Mucosa of descending colon (tissue), 3 donors: ENCODE measurements at regions not wholly inside any gene's neighbourhood (a gene's known extent, or its start where the extent isn't known, plus 50 kb on each side); places are given as distances from the start of the nearest gene placed in this dataset.
"Not testable (repeated sequence)": the region's sequence is repeated elsewhere in the genome, so short reads cannot be mapped to it uniquely, and the experiment has no call there.

ENCODE experiments used
- ATAC-seq: fragments of 200-7000 bp; cut with Tn5 transposase; one replicate; pipeline ENCODE4 v1.9.1; 2020; ENCODE audit warnings: mild to moderate bottlenecking, moderate library complexity
- DNase-seq, 3 donors: peaks; one replicate each; pipeline ENCODE4 v3.0.0-alpha.2; 2020
- H3K36me3 ChIP-seq: fragments of 200-600 bp; one replicate; pipeline ENCODE4 v1.8.0; 2021; ENCODE audit warnings: low read depth, mild to moderate bottlenecking
- H3K4me1 ChIP-seq: fragments of 200-600 bp; one replicate; pipeline ENCODE4 v1.8.0; 2021; ENCODE audit warnings: low read depth, mild to moderate bottlenecking
- H3K4me3 ChIP-seq: fragments of 200-600 bp; one replicate; pipeline ENCODE4 v1.8.0; 2021; ENCODE audit warnings: mild to moderate bottlenecking
- H3K9me3 ChIP-seq: fragments of 200-600 bp; one replicate; pipeline ENCODE4 v1.8.0; 2021; ENCODE audit warnings: mild to moderate bottlenecking
- intact Hi-C, 2 donors: fragments of 100-400 bp; cut with DNase I in 1 of 2; cut with micrococcal nuclease in 1 of 2; formaldehyde crosslinking; loops; one replicate each; pipeline versions ENCODE4 v1.11.0 to v1.11.1; 2022; cut with DNase I, micrococcal nuclease
- TF ChIP-seq, protein P1 (sequence below): fragments of 200-600 bp; IDR thresholded peaks from one replicate; pipeline ENCODE4 v1.8.0; 2022; ENCODE audit warnings: antibody characterized with exemption, mild to moderate bottlenecking
- donor health status: DM: no; HTN: no; CAD: no; lungs with moderate emphysema.
- donor health status: DM: no; HTN: no; CAD: no.
- donor health status: DM: no; HTN: yes; CAD: no.

DNA sequence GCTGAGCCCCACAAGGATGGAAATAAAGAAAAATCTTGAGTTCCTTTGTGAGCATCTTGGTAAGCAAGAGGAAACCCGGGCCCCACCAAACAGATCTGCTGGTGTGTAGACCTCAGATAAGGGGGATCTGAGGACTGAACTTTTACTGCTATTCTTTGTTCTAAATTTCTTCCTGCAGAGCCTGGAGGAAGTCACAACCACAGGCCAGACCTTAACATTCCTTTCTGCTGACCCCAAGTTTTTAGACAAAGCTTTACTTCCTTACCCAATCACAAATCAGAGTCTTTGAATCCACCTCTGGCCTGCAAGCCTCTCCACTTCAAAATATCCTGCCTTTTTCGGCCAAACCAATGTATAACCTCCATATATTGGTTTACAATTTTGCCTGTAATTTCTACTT is 352.6 kb upstream of the AUTS2 start:
- DNase-seq, result no peak
- Histone ChIP-seq H3K9me3 (peaks cover 24% of the 10 kb centered on the region), H3K4me3 (no peak overlapping the region), H3K4me1 (no peaks in the 10 kb centered on the region), H3K36me3 (no peaks in the 10 kb centered on the region)
- TF ChIP-seq, protein P1, sequence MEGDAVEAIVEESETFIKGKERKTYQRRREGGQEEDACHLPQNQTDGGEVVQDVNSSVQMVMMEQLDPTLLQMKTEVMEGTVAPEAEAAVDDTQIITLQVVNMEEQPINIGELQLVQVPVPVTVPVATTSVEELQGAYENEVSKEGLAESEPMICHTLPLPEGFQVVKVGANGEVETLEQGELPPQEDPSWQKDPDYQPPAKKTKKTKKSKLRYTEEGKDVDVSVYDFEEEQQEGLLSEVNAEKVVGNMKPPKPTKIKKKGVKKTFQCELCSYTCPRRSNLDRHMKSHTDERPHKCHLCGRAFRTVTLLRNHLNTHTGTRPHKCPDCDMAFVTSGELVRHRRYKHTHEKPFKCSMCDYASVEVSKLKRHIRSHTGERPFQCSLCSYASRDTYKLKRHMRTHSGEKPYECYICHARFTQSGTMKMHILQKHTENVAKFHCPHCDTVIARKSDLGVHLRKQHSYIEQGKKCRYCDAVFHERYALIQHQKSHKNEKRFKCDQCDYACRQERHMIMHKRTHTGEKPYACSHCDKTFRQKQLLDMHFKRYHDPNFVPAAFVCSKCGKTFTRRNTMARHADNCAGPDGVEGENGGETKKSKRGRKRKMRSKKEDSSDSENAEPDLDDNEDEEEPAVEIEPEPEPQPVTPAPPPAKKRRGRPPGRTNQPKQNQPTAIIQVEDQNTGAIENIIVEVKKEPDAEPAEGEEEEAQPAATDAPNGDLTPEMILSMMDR, result no peak
- no peak for ATAC-seq
- intact Hi-C loops, result no loop called here

DNA sequence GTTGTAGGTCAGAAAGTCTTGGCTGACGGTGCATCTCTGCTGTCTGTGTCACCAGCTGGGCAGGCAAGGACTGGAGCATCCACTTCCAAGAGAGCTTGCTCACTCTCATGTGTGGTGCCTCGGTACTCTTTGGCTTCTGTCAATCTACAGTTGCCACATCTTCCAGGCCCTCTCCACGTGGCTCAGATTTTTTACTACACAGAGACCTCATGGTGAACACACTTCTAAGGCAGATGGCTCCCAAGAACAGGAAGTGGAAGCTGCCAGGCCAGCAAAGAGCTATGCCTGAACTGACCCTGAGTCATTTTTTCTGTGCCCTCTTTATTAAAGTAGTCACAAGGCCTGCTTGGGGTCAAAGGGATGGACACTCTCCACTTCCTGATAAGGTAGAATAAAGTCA is 351.5 kb upstream of the AUTS2 start:
- intact Hi-C loops, result no loop called here
- TF ChIP-seq, protein P1, result no peak
- DNase-seq (peak in 1 of 3 donors; percentile 17), ATAC-seq (no peak)
- H3K4me3 ChIP-seq, result no peak overlapping the region
- no peaks in the 10 kb centered on the region for H3K36me3 ChIP-seq
- peaks cover 30% of the 10 kb centered on the region for H3K9me3 ChIP-seq
- H3K4me1 ChIP-seq, result no peaks in the 10 kb centered on the region

DNA sequence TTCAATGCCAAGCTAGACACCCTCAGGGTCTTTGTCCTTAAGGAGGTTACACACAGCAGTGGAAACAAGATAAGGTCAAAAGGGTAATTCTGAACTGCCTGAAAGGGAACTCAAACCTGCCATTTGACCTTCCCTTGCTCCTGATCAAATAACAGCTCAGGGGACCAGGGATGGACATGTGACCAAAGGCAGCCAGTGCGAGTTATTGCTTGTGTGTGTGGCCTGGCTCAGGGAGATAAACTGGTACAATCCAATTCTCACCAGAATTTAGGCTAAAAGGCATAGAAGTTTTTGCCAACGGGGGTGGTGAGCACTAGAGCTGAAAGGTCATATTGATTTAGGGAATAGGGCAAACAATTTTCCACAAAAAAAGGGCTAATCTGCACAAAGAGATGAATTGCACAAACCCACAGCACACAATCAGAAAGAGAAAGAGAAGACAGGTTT is 349.9 kb upstream of the AUTS2 start:
- DNase-seq, ATAC-seq, intact Hi-C loops, H3K4me3 ChIP-seq, H3K36me3 ChIP-seq, H3K4me1 ChIP-seq: not testable (repeated sequence)
- H3K9me3 ChIP-seq, result peaks cover 30% of the 10 kb centered on the region

DNA sequence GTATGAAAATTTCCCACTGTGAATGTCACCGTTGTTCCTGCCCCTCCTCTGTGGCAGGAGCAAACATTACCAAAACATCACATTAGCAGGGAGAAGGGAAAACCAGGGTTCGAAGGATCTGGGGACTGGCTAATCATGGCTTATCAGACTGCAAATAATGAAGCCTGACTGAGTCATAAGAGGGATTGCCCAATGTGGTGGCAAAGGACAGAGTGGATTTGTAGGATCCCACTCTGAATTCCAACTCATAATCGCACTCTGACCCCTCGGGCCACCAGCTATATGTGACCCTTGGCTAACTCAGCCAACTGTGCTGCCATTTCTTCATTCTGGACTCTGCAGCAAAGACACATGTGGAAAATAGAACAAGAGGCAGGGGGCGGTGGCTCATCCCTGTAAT is 347.3 kb upstream of the AUTS2 start:
- no peaks in the 10 kb centered on the region for H3K36me3 ChIP-seq
- H3K4me3 ChIP-seq, result no peak overlapping the region
- peaks cover 17% of the 10 kb centered on the region for H3K9me3 ChIP-seq
- intact Hi-C loops, result no loop called here
- ATAC-seq, result no peak
- TF ChIP-seq, protein P1, result no peak
- DNase-seq, result no peak
- H3K4me1 ChIP-seq, result no peaks in the 10 kb centered on the region

DNA sequence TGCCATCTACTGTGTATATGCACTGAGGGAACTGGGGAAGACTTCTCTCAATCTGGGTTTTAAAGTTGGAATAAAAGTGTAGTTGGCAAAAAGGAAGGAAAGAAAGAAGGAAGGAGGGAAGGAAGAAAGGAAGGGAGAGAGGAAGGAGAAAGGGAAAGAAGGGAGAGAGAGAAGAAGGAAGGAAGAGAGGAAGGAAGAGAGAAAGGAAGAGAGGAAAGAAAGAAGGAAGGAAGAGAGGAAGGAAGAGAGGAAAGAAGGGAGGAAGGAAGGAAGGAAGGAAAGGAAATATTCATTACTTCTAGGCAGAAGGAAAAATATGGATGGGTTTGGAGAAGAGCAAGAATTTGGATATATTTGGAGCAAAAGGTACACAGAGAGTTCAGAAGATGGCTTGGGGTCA is 343.6 kb upstream of the AUTS2 start:
- no peaks in the 10 kb centered on the region for H3K4me1 ChIP-seq
- H3K9me3 ChIP-seq, result peaks cover 31% of the 10 kb centered on the region
- H3K36me3 ChIP-seq, result no peaks in the 10 kb centered on the region
- TF ChIP-seq, protein P1, result no peak
- intact Hi-C loops, result no loop called here
- no peak for DNase-seq
- no peak overlapping the region for H3K4me3 ChIP-seq
- ATAC-seq, result no peak

DNA sequence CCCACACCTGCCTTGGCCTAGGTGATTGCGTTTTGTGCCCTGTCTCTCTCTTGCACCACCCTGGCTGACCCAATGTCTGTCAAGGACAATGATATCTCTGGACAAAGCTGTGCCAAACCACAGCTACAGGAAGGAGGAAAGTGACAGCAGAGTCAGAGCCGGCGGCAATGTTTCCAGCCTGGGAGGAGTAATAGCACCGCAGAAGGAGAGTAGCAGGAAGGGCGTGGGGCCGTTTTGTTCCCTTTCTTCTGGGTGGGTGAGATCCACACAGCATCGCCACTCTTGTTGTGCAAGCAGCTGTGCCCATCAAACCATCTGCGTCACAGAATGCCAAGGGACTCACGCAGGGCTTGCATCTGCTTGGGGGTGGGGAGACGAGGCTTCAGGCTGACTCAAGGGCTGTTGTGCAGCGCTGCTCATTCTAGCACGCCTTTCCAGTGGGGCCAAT is 341.6 kb upstream of the AUTS2 start:
- Histone ChIP-seq H3K4me1 (no peaks in the 10 kb centered on the region), H3K9me3 (peaks cover 24% of the 10 kb centered on the region), H3K4me3 (no peak overlapping the region), H3K36me3 (no peaks in the 10 kb centered on the region)
- peak; percentile 8 to 53 (median 21) for DNase-seq
- intact Hi-C loops, result no loop called here
- TF ChIP-seq, protein P1, result no peak
- ATAC-seq, result no peak
